PC-3 (cell line): ENCODE measurements at regions not wholly inside any gene's neighbourhood (a gene's known extent, or its start where the extent isn't known, plus 50 kb on each side); places are given as distances from the start of the nearest gene placed in this dataset.

Experiments used
- EZH2phosphoT487 ChIP-seq: fragments of 300-600 bp; sonication (generic); IDR thresholded peaks from 2 replicates; pipeline ENCODE4 v1.6.1; 2018; ENCODE audit warnings: mild to moderate bottlenecking, antibody characterized with exemption, low read length, borderline replicate concordance
- TF ChIP-seq, protein P1 (sequence below): fragments of 300-600 bp; sonication (generic); conservative IDR thresholded peaks from 2 replicates; pipeline ENCODE4 v1.5.1; 2017; ENCODE audit warnings: antibody characterized with exemption, low read depth, mild to moderate bottlenecking, low read length

DNA sequence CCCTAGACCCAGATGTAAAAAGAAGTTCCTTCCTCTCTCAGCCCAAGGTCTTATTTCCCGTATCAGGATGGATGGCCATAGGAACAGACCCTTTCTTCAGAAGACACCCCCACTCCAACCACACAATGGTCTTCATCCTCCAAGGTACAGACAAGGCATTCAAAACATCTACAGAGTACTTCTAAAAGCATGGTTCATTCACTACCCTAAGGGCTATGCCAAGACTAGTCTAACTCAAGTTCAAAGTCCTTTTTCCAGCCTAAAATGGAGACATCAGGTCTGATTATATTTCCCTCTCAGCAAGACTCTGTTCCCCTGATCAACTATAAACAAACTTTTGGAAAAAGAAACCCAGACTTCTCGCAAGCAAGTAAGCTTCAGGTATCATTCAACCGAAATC is 388.9 kb downstream of the NPIPA8 start:
- TF ChIP-seq, protein P1, sequence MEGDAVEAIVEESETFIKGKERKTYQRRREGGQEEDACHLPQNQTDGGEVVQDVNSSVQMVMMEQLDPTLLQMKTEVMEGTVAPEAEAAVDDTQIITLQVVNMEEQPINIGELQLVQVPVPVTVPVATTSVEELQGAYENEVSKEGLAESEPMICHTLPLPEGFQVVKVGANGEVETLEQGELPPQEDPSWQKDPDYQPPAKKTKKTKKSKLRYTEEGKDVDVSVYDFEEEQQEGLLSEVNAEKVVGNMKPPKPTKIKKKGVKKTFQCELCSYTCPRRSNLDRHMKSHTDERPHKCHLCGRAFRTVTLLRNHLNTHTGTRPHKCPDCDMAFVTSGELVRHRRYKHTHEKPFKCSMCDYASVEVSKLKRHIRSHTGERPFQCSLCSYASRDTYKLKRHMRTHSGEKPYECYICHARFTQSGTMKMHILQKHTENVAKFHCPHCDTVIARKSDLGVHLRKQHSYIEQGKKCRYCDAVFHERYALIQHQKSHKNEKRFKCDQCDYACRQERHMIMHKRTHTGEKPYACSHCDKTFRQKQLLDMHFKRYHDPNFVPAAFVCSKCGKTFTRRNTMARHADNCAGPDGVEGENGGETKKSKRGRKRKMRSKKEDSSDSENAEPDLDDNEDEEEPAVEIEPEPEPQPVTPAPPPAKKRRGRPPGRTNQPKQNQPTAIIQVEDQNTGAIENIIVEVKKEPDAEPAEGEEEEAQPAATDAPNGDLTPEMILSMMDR = no peak
- no peak for TF ChIP-seq EZH2phosphoT487
